ENCODE measurements at regions not wholly inside any gene's neighbourhood (a gene's known extent, or its start where the extent isn't known, plus 50 kb on each side); places are given as distances from the start of the nearest gene placed in this dataset.

DNA sequence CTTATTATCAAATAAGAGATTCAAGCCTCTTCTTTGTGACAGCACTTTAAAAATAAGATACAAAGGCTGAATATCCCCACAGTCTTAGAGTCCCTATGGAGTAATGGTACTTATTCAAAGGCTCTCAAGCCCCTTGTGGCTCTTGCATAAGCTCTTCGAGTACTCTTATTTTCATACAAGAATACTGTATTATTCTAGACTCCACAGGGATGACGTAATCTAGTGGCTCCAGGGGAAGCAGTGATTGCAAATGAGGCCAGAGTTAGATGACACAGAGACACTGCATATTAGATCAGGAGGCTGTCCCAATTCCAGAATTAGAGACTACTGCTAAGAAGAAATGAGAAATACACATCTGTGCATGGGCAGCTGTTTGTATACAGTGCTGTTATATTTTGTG is 1195.9 kb upstream of the MAP3K7 start:
- no peak for DNase-seq (ENCODE audit: low read depth, low spot score)
- no peak overlapping the region for H3K27ac ChIP-seq (ENCODE audit: low read length)
- H3K27me3 ChIP-seq (ENCODE audit: control insufficient read depth, insufficient read depth, low read length), result no peaks in the 10 kb centered on the region
- no peaks in the 10 kb centered on the region for H3K36me3 ChIP-seq (ENCODE audit: control insufficient read depth, insufficient read depth, low read length)
- no peaks in the 10 kb centered on the region for H3K9me3 ChIP-seq (ENCODE audit: control insufficient read depth, insufficient read depth, low read length)
- no peaks in the 10 kb centered on the region for H3K4me1 ChIP-seq (ENCODE audit: control insufficient read depth, insufficient read depth, low read length)
- no CpG with 5 or more reads among the region's 2 CpGs for WGBS (ENCODE audit: insufficient coverage, insufficient read length)
- no peak overlapping the region for H3K4me3 ChIP-seq (ENCODE audit: low read length)

DNA sequence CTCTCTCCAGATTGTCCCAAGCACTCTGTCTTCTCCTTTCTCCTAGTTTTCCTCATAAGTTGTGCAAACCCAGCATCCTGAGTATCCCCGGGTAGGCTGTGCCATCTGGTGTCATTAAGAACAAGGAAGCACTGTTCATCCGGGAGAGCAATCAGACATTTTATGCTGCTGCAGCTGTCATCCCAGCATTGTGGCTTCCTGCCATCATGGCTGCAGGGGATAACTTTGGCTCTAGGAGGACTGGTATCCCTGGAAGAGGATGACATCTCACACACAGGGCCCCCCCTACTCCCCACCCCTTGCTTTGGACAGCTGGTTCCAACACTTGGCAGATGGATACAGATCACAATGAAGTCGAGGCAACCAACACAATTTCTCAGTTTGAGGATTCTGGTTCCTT is 1195.1 kb upstream of the MAP3K7 start:
- no peak for DNase-seq (ENCODE audit: low read depth, low spot score)
- no CpG with 5 or more reads among the region's 3 CpGs for WGBS (ENCODE audit: insufficient coverage, insufficient read length)
- no peaks in the 10 kb centered on the region for H3K27me3 ChIP-seq (ENCODE audit: control insufficient read depth, insufficient read depth, low read length)

DNA sequence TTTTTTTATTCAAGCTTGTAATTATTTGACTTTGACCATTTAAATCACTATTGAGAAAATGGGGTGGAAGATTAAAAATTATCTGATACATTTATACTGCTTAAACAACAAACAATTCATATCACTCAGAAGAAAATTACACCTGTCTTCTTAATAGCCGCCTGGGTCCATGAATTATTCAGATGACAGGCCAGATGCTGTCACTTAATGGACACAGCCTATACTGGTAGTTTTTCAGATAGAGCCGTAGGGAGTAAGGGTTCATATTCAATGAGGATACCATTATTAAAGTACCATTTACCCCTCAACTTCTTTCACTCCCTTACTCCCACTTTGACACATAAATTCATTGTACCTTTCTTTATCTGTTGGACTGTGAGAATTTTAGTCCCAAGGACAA is 1193.4 kb upstream of the MAP3K7 start:
- DNase-seq (ENCODE audit: low read depth, low spot score), result no peak
- Histone ChIP-seq H3K9me3 (ENCODE audit: control insufficient read depth, insufficient read depth, low read length) (no peaks in the 10 kb centered on the region), H3K4me3 (ENCODE audit: low read length) (no peak overlapping the region), H3K36me3 (ENCODE audit: control insufficient read depth, insufficient read depth, low read length) (no peaks in the 10 kb centered on the region), H3K27ac (ENCODE audit: low read length) (no peak overlapping the region), H3K4me1 (ENCODE audit: control insufficient read depth, insufficient read depth, low read length) (no peaks in the 10 kb centered on the region), H3K27me3 (ENCODE audit: control insufficient read depth, insufficient read depth, low read length) (no peaks in the 10 kb centered on the region)
- no CpG with 5 or more reads among the region's 2 CpGs for WGBS (ENCODE audit: insufficient coverage, insufficient read length)

More for the DNA sequence above, 1195.1 kb upstream of the MAP3K7 start:
- H3K4me1 ChIP-seq (ENCODE audit: control insufficient read depth, insufficient read depth, low read length), result no peaks in the 10 kb centered on the region
- no peak overlapping the region for H3K4me3 ChIP-seq (ENCODE audit: low read length)
- H3K36me3 ChIP-seq (ENCODE audit: control insufficient read depth, insufficient read depth, low read length), result no peaks in the 10 kb centered on the region
- no peak overlapping the region for H3K27ac ChIP-seq (ENCODE audit: low read length)
- H3K9me3 ChIP-seq (ENCODE audit: control insufficient read depth, insufficient read depth, low read length), result no peaks in the 10 kb centered on the region

DNA sequence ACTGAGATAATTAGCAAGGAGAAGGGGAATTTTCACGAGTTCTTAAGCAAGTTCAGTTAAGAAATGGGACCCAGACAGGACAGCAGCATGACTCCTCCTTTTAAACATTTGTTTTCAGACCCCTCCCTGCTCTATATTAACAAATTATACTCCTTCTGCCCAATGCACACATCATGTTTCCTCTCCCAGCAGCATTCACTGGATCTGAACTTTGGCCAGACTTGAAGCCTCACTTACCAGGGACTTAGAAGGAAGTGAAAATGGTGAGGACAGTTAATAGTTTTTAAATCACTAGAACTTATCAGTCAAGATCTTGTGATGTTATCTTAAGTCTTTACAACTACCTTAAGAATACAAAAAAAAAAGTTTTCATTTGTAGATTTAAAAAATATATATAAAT is 1174.7 kb upstream of the MAP3K7 start:
- Histone ChIP-seq H3K27ac (ENCODE audit: low read length) (no peak overlapping the region), H3K4me1 (ENCODE audit: control insufficient read depth, insufficient read depth, low read length) (no peaks in the 10 kb centered on the region), H3K4me3 (ENCODE audit: low read length) (no peak overlapping the region), H3K36me3 (ENCODE audit: control insufficient read depth, insufficient read depth, low read length) (no peaks in the 10 kb centered on the region), H3K9me3 (ENCODE audit: control insufficient read depth, insufficient read depth, low read length) (no peaks in the 10 kb centered on the region), H3K27me3 (ENCODE audit: control insufficient read depth, insufficient read depth, low read length) (no peaks in the 10 kb centered on the region)
- DNase-seq (ENCODE audit: low read depth, low spot score), result no peak
- WGBS (ENCODE audit: insufficient coverage, insufficient read length), result no CpG with 5 or more reads among the region's 1 CpG

DNA sequence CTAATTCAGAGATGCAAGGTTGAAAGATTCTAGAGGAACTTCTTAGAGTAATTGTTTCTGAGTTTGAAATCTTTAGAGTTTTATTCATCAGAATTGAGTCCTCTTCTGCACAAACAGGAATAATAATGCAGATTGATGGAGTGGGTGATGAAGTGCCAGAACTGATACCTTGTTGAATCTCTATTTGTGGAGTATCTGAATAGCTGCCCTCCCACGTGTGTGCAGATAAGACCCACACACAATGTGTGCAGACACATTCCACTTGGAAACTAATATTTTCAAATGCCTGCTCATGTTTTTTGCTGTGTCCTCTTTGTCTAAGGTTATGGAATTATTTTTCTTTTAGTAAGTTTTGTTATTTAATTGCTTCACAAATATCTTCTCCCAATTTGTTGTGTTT is 1167.8 kb upstream of the MAP3K7 start:
- H3K27ac ChIP-seq (ENCODE audit: low read length), result no peak overlapping the region
- no peaks in the 10 kb centered on the region for H3K27me3 ChIP-seq (ENCODE audit: control insufficient read depth, insufficient read depth, low read length)
- no peaks in the 10 kb centered on the region for H3K36me3 ChIP-seq (ENCODE audit: control insufficient read depth, insufficient read depth, low read length)
- no peaks in the 10 kb centered on the region for H3K4me1 ChIP-seq (ENCODE audit: control insufficient read depth, insufficient read depth, low read length)
- H3K4me3 ChIP-seq (ENCODE audit: low read length), result no peak overlapping the region
- H3K9me3 ChIP-seq (ENCODE audit: control insufficient read depth, insufficient read depth, low read length), result no peaks in the 10 kb centered on the region
- DNase-seq (ENCODE audit: low read depth, low spot score), result no peak
- no CpG with 5 or more reads among the region's 1 CpG for WGBS (ENCODE audit: insufficient coverage, insufficient read length)

DNA sequence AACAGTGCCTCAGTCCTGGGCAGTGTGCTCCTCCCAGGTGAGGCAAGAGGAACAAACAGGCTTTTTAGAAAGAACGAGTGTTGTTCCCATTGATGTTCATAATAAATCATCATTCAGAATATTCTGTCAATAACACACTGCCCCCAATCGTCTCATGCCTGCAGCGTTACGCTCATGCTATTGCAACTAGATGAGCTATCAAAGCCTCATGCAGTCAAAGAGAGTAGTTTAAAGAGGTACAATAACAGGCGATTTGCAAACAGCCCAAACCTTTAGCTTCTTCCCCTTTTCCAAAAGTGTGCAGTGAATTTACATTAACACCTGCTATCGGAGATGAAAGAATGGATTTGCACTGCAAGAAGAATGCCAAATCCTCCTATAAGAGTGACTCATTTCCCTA is 1164.7 kb upstream of the MAP3K7 start:
- WGBS (ENCODE audit: insufficient coverage, insufficient read length), result no CpG with 5 or more reads among the region's 6 CpGs
- Histone ChIP-seq H3K27me3 (ENCODE audit: control insufficient read depth, insufficient read depth, low read length) (no peaks in the 10 kb centered on the region), H3K9me3 (ENCODE audit: control insufficient read depth, insufficient read depth, low read length) (no peaks in the 10 kb centered on the region), H3K36me3 (ENCODE audit: control insufficient read depth, insufficient read depth, low read length) (no peaks in the 10 kb centered on the region), H3K27ac (ENCODE audit: low read length) (no peak overlapping the region), H3K4me3 (ENCODE audit: low read length) (no peak overlapping the region), H3K4me1 (ENCODE audit: control insufficient read depth, insufficient read depth, low read length) (no peaks in the 10 kb centered on the region)
- no peak for DNase-seq (ENCODE audit: low read depth, low spot score)

DNA sequence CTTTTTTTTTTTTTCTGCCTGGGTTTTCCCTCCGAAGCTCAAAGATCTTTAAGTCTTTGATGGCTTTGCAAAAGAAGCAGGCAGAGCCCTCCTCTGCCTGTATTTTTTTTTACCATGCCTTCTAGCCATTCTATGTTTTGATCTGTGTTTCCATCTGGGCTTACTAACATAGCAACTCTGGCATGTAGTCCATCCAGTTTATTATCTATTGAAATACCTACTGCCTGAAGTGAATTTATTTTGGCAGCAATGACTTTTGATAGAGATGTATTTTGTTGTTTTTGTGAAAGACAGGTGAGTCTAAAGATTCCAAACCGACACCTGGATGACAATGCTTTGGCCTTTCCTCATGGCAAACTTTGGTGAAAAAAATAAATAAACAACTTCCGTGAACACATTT is 1157.7 kb upstream of the MAP3K7 start:
- H3K4me3 ChIP-seq (ENCODE audit: low read length), result no peak overlapping the region
- DNase-seq (ENCODE audit: low read depth, low spot score), result no peak
- WGBS (ENCODE audit: insufficient coverage, insufficient read length), result no CpG with 5 or more reads among the region's 3 CpGs
- H3K36me3 ChIP-seq (ENCODE audit: control insufficient read depth, insufficient read depth, low read length), result no peaks in the 10 kb centered on the region
- no peaks in the 10 kb centered on the region for H3K4me1 ChIP-seq (ENCODE audit: control insufficient read depth, insufficient read depth, low read length)
- no peaks in the 10 kb centered on the region for H3K27me3 ChIP-seq (ENCODE audit: control insufficient read depth, insufficient read depth, low read length)
- H3K9me3 ChIP-seq (ENCODE audit: control insufficient read depth, insufficient read depth, low read length), result no peaks in the 10 kb centered on the region
- H3K27ac ChIP-seq (ENCODE audit: low read length), result no peak overlapping the region

DNA sequence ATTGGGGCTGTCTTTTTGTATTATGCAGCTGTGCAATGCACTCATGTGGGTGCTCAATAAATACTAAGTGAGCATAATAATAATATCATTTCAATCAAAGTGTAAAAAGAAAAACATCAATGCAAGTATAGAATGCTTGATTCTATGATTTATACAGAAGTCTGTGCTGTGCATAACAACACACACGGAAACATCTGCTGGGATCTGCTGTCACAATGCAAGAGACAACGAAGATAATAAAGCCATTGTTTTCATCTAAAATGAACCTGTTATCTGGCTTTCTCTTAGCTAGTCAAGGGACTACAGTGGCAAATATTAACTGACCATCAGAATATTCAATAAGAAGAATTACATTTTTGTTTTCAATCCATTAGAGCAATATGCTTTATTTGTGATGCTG is 1156.9 kb upstream of the MAP3K7 start:
- Histone ChIP-seq H3K4me3 (ENCODE audit: low read length) (no peak overlapping the region), H3K27me3 (ENCODE audit: control insufficient read depth, insufficient read depth, low read length) (no peaks in the 10 kb centered on the region), H3K36me3 (ENCODE audit: control insufficient read depth, insufficient read depth, low read length) (no peaks in the 10 kb centered on the region), H3K9me3 (ENCODE audit: control insufficient read depth, insufficient read depth, low read length) (no peaks in the 10 kb centered on the region), H3K27ac (ENCODE audit: low read length) (no peak overlapping the region), H3K4me1 (ENCODE audit: control insufficient read depth, insufficient read depth, low read length) (no peaks in the 10 kb centered on the region)
- no CpG with 5 or more reads among the region's 2 CpGs for WGBS (ENCODE audit: insufficient coverage, insufficient read length)
- no peak for DNase-seq (ENCODE audit: low read depth, low spot score)

DNA sequence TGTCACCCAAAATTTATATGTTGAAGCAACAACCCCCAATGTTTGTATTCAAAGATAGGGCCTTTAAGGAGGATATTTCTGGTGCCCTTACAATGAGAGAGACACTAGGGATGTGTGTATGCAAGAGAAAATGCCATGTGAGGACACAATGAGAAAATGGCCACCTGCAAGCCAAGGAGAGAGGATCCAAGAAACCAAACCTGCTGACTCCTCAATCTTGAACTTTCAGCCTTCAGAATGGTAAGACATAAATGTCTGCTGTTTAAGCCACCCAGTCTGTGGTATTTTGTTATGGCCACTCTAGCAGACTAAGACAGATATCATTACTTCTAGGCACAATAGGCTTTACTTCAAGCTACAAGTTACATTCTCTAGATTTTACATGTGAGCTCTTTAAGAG is 1145.1 kb upstream of the MAP3K7 start:
- no peaks in the 10 kb centered on the region for H3K27me3 ChIP-seq (ENCODE audit: control insufficient read depth, insufficient read depth, low read length)
- DNase-seq (ENCODE audit: low read depth, low spot score), result no peak
- no peaks in the 10 kb centered on the region for H3K36me3 ChIP-seq (ENCODE audit: control insufficient read depth, insufficient read depth, low read length)
- no peaks in the 10 kb centered on the region for H3K4me1 ChIP-seq (ENCODE audit: control insufficient read depth, insufficient read depth, low read length)
- no peak overlapping the region for H3K27ac ChIP-seq (ENCODE audit: low read length)
- no peak overlapping the region for H3K4me3 ChIP-seq (ENCODE audit: low read length)
- H3K9me3 ChIP-seq (ENCODE audit: control insufficient read depth, insufficient read depth, low read length), result no peaks in the 10 kb centered on the region

DNA sequence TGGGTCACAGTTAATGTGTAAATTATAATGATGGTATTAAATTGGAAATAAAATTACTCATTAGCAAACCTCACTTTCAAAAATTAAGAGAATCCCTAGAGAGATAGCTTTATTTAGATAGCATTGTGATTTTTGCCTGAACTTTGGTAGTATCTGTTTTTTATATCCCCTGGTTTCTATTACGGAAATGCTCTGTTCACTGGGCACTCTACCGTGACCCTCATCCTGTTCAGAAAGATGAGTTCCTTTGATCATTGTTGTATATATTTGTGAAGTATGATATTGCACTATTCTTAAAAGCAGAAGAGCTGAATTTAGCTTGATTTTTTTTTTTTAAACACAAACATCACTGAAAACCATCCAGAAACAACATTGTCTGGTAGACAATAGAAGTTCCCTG is 1143.8 kb upstream of the MAP3K7 start:
- Histone ChIP-seq H3K4me3 (ENCODE audit: low read length) (no peak overlapping the region), H3K9me3 (ENCODE audit: control insufficient read depth, insufficient read depth, low read length) (no peaks in the 10 kb centered on the region), H3K27ac (ENCODE audit: low read length) (no peak overlapping the region), H3K27me3 (ENCODE audit: control insufficient read depth, insufficient read depth, low read length) (no peaks in the 10 kb centered on the region), H3K36me3 (ENCODE audit: control insufficient read depth, insufficient read depth, low read length) (no peaks in the 10 kb centered on the region), H3K4me1 (ENCODE audit: control insufficient read depth, insufficient read depth, low read length) (no peaks in the 10 kb centered on the region)
- WGBS (ENCODE audit: insufficient coverage, insufficient read length), result no CpG with 5 or more reads among the region's 2 CpGs
- no peak for DNase-seq (ENCODE audit: low read depth, low spot score)

DNA sequence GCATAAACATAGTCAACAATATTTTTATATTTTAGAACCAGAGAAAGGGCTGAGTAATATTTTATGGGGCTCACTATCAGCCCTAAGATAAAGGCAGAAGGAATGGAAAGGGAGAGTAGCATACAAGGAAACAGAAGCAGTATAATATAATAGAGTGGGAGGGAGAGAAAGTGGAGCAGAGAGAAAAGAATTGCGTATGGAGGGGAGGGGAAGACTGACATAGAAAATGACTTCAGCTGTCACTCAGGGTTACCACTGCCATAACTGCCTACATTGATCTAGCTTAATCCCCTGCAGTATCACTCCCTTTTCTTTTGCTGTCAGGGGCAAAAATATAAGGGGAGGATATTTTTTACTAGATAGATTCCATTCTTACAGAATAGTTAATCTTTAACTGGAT is 1133.5 kb upstream of the MAP3K7 start:
- WGBS (ENCODE audit: insufficient coverage, insufficient read length), result 100% methylated on average over 1 of the region's 1 CpG
- DNase-seq (ENCODE audit: low read depth, low spot score), result no peak
- no peak overlapping the region for H3K27ac ChIP-seq (ENCODE audit: low read length)
- H3K4me1 ChIP-seq (ENCODE audit: control insufficient read depth, insufficient read depth, low read length), result no peaks in the 10 kb centered on the region
- no peaks in the 10 kb centered on the region for H3K36me3 ChIP-seq (ENCODE audit: control insufficient read depth, insufficient read depth, low read length)
- H3K4me3 ChIP-seq (ENCODE audit: low read length), result no peak overlapping the region
- no peaks in the 10 kb centered on the region for H3K27me3 ChIP-seq (ENCODE audit: control insufficient read depth, insufficient read depth, low read length)
- no peaks in the 10 kb centered on the region for H3K9me3 ChIP-seq (ENCODE audit: control insufficient read depth, insufficient read depth, low read length)

Data from iPS DF 6.9 (cell line).